Heart right ventricle (tissue), 16 donors: ENCODE measurements at regions not wholly inside any gene's neighbourhood (a gene's known extent, or its start where the extent isn't known, plus 50 kb on each side); places are given as distances from the start of the nearest gene placed in this dataset.

Experiments
- ATAC-seq, 8 donors: fragments of 200-7000 bp; cut with Tn5 transposase; one replicate each; pipeline ENCODE4 v1.9.1; 2020; ENCODE audit warnings: mild to moderate bottlenecking in 8 of 8, moderate library complexity in 8 of 8, moderate number of reproducible peaks in 1 of 8
- DNase-seq, 2 donors: peaks; one replicate each; pipeline ENCODE4 v3.0.0-alpha.2; 2020
- H3K27ac ChIP-seq, 10 donors: fragments of 200-600 bp; sonication (generic) in 2 of 10; one replicate each; pipeline versions ENCODE4 v1.5.0 to v1.8.0; 2020 to 2022; ENCODE audit warnings: mild to moderate bottlenecking in 3 of 10
- H3K27me3 ChIP-seq, 7 donors: fragments of 200-600 bp; one replicate each; pipeline ENCODE4 v1.8.0; 2021 to 2022; ENCODE audit warnings: mild to moderate bottlenecking in 2 of 7
- H3K36me3 ChIP-seq, 9 donors: fragments of 200-600 bp; sonication (generic) in 1 of 9; one replicate each; pipeline versions ENCODE4 v1.5.0 to v1.8.0; 2020 to 2022; ENCODE audit warnings: mild to moderate bottlenecking in 2 of 9
- H3K4me1 ChIP-seq, 9 donors: fragments of 200-600 bp; sonication (generic) in 1 of 9; one replicate each; pipeline versions ENCODE4 v1.5.0 to v1.8.0; 2020 to 2022; ENCODE audit warnings: mild to moderate bottlenecking in 4 of 9
- H3K4me3 ChIP-seq, 10 donors: fragments of 200-600 bp; sonication (generic) in 2 of 10; one replicate each; pipeline versions ENCODE4 v1.5.0 to v1.8.0; 2020 to 2022; ENCODE audit warnings: mild to moderate bottlenecking in 7 of 10, moderate library complexity in 2 of 10
- H3K9me3 ChIP-seq, 11 donors: fragments of 200-600 bp in 10 of 11; sonication (generic) in 2 of 11; one replicate each; pipeline versions ENCODE4 v1.5.0 to v1.8.0; 2013 to 2022; ENCODE audit warnings: mild to moderate bottlenecking in 2 of 11, control low read depth in 1 of 11, moderate library complexity in 1 of 11
- WGBS, 2 donors: extraction: QIAGEN DNeasy Blood & Tissue Kit; methylation state at CpG; one replicate each; pipeline ENCODE4 v1.1.7; 2013; ENCODE audit warnings: inconsistent platforms in 1 of 2; 5-methylcytosine and 5-hydroxymethylcytosine counted together
- intact Hi-C, 10 donors: fragments of 100-400 bp; cut with DNase I; formaldehyde crosslinking; loops; one replicate each; pipeline versions ENCODE4 v1.11.1 to v1.14.2; 2022
- TF ChIP-seq, protein P1 (sequence below), 9 donors: fragments of 200-600 bp; sonication (generic) in 2 of 9; IDR thresholded peaks; one replicate each; pipeline versions ENCODE4 v1.5.0 to v1.8.0; 2021 to 2022; ENCODE audit warnings: antibody characterized with exemption in 9 of 9, mild to moderate bottlenecking in 5 of 9, moderate library complexity in 1 of 9
- donor health status: Arrhythmogenic right ventricular cardiomyopathy.
- donor health status: ischemic (EF 13 %, LVEDD 7.1; RV severe dilation, severe dysfunction).
- donor health status: healthy with polysubstance abuse.
- donor health status: DM: no; HTN: yes; CAD: no.
- donor health status: DM: no; HTN: no; CAD: no.
- donor health status: ischemic (EF 25% LVEDD 6.9; RV normal size, moderate dysfunction).
- donor health status: ischemic (EF 25% LVEDD 5.7; RV mildly dilated, moderate dysfunction).
- donor health status: healthy.
- donor health status: DM: yes; HTN: yes; CAD: no.
- donor health status: Ischemic cardiomyopathy.
- donor health status: ischemic (EF 35%, LVEDD 5.7; RV mildly dilated, moderate dysfunction).
- donor health status: nonischemic (EF 11% LVEDD 7.7; RV severe dilation, severe dysfunction).
- donor health status: DM: yes; HTN: yes; CAD: no.
- donor health status: PGD.
- donor health status: ischemic (EF 29% LVEDD 5.4; RV normal size, mild dysfunction).
- donor health status: nonischemic (EF 23%, LVEDD 6.1; RV moderate dilation, normal function).

DNA sequence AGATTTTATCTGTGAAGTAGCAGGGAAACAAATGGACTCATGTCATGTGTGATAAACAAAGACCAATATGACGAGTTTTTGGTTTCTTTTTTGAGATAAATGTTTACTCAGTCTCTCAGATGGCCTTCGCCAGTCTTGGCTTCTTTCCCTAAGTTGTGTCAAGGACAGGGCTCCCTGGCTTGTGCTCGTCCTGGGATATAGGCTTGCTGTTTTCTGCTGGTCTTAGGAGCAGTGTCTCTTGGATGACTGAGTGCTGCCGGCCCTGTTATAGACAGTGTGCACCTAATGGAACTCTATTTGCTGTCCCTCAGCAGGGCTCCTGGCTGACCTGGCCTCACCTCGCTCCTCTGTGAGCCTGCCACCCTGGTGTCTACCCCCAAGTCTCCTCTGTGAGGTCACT is 324.1 kb upstream of the SYNCRIP start:
- H3K27ac ChIP-seq, result no peak overlapping the region
- WGBS, 2 donors, result 50 to 56% methylated on average over 5 of the region's 5 CpGs
- H3K9me3 ChIP-seq, result peaks cover 0 to 4% (median 0%) of the 10 kb centered on the region in 11 donors
- no peaks in the 10 kb centered on the region for H3K4me1 ChIP-seq
- H3K4me3 ChIP-seq, result no peak overlapping the region
- TF ChIP-seq, protein P1, sequence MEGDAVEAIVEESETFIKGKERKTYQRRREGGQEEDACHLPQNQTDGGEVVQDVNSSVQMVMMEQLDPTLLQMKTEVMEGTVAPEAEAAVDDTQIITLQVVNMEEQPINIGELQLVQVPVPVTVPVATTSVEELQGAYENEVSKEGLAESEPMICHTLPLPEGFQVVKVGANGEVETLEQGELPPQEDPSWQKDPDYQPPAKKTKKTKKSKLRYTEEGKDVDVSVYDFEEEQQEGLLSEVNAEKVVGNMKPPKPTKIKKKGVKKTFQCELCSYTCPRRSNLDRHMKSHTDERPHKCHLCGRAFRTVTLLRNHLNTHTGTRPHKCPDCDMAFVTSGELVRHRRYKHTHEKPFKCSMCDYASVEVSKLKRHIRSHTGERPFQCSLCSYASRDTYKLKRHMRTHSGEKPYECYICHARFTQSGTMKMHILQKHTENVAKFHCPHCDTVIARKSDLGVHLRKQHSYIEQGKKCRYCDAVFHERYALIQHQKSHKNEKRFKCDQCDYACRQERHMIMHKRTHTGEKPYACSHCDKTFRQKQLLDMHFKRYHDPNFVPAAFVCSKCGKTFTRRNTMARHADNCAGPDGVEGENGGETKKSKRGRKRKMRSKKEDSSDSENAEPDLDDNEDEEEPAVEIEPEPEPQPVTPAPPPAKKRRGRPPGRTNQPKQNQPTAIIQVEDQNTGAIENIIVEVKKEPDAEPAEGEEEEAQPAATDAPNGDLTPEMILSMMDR (IDR thresholded peaks at IDR 0.05), result no peak
- H3K27me3 ChIP-seq, result no peaks in the 10 kb centered on the region
- no peak for DNase-seq
- H3K36me3 ChIP-seq, result no peaks in the 10 kb centered on the region
- no peak for ATAC-seq
- intact Hi-C loops, result no loop called here

DNA sequence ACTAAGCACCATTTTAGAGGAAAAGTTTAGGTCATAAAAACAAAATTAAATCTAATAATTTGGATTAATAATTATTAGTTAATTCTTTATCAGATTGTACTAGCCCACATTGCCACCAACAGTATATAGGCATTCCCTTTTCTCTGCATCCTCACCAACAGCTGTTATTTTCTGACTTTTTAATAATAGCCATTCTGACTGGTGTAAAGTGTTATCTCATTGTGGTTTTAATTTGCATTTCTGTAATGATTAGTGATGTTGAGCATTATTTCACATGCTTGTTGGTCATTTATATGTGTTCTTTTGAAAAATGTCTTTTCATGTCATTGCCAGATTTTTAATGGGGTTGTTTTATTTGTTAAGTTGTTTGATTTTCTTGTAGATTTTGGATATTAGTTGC is 319.1 kb upstream of the SYNCRIP start:
- DNase-seq (no peak), ATAC-seq (no peak)
- Histone ChIP-seq H3K27me3 (no peaks in the 10 kb centered on the region), H3K9me3 (peaks cover 0 to 12% (median 0%) of the 10 kb centered on the region in 11 donors), H3K36me3 (no peaks in the 10 kb centered on the region), H3K27ac (no peak overlapping the region), H3K4me1 (no peaks in the 10 kb centered on the region), H3K4me3 (no peak overlapping the region)
- TF ChIP-seq, protein P1 (IDR thresholded peaks at IDR 0.05), result no peak
- intact Hi-C loops, result no loop called here

DNA sequence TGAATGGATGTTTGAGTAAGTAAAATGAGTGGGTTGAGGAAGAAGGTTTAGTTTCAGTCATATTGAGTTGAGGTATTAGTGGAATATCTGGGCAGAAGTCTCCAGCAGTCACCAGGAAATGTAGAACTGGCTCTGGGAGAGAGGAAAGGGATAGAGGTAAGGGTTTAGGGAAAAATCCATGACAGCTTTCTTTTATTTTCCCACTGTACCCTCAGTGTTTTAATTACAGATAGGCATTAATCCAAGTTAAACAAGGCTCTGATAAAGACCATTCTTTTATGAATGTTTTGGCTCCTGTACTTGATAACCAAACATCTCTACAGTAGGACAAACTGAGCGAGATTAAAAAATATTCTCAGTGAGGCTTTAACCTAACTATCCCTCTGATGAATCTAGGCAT is 318.4 kb upstream of the SYNCRIP start:
- DNase-seq, result no peak
- TF ChIP-seq, protein P1 (IDR thresholded peaks at IDR 0.05), result no peak
- no peaks in the 10 kb centered on the region for H3K4me1 ChIP-seq
- no peak for ATAC-seq
- H3K36me3 ChIP-seq, result no peaks in the 10 kb centered on the region
- H3K27me3 ChIP-seq, result no peaks in the 10 kb centered on the region
- intact Hi-C loops, result no loop called here
- no peak overlapping the region for H3K27ac ChIP-seq
- 57 to 69% methylated on average over 1 of the region's 1 CpG for WGBS, 2 donors
- H3K9me3 ChIP-seq, result peaks cover 0 to 12% (median 0%) of the 10 kb centered on the region in 11 donors
- no peak overlapping the region for H3K4me3 ChIP-seq

DNA sequence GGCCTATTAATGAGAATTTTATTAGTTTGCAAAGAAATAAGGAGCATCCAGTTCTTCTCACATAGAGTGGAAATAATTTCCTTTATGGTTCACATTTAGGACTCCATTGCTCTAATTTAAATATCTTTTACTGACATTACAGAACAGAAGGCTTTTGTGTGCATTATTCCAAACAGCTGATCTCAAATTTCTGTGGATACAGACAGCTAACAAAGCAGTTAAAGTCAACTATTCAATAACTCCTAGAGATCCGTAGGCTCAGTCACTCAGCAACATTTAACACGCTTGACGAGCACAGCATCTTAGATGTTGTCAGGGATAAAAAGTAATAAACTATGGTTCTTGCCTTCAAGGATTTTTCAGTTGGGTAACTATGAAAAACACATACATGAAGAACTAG is 305.8 kb upstream of the SYNCRIP start:
- Histone ChIP-seq H3K9me3 (peaks cover 0 to 27% (median 5%) of the 10 kb centered on the region in 11 donors), H3K4me3 (no peak overlapping the region), H3K4me1 (no peaks in the 10 kb centered on the region), H3K36me3 (no peaks in the 10 kb centered on the region), H3K27me3 (no peaks in the 10 kb centered on the region), H3K27ac (no peak overlapping the region)
- intact Hi-C loops, result no loop called here
- DNase-seq (no peak), ATAC-seq (no peak)
- TF ChIP-seq, protein P1 (IDR thresholded peaks at IDR 0.05), result no peak
- 89 to 90% methylated on average over 3 of the region's 3 CpGs for WGBS, 2 donors
